Mesendoderm (in vitro differentiated cells): ENCODE measurements at regions not wholly inside any gene's neighbourhood (a gene's known extent, or its start where the extent isn't known, plus 50 kb on each side); places are given as distances from the start of the nearest gene placed in this dataset.

Experiments used
- DNase-seq: peaks from one replicate; pipeline ENCODE4 v3.0.0; 2013
- H2AK5ac ChIP-seq: 2 replicates; pipeline ENCODE4 v1.6.1; 2013; ENCODE audit warnings: low read length, inconsistent platforms
- H2BK120ac ChIP-seq: 2 replicates; pipeline ENCODE4 v1.6.1; 2013; ENCODE audit warnings: low read depth, mild to moderate bottlenecking, low read length, moderate library complexity, mixed read lengths
- H2BK15ac ChIP-seq: replicated peaks from 2 replicates; pipeline ENCODE4 v1.6.1; 2013; ENCODE audit warnings: low read depth, mild to moderate bottlenecking, moderate library complexity
- H2BK5ac ChIP-seq: 2 replicates; pipeline ENCODE4 v1.6.1; 2013; ENCODE audit warnings: low read length, inconsistent platforms
- H3K18ac ChIP-seq: 2 replicates; pipeline ENCODE4 v1.6.1; 2013; ENCODE audit warnings: mild to moderate bottlenecking, low read length, mixed read lengths
- H3K23ac ChIP-seq: one replicate; pipeline ENCODE4 v1.6.1; 2013; ENCODE audit warnings: low read length
- H3K27ac ChIP-seq: 2 replicates; pipeline ENCODE4 v1.5.1; 2013; ENCODE audit warnings: low read depth, mild to moderate bottlenecking, inconsistent platforms, low read length, moderate library complexity
- H3K27me3 ChIP-seq: 2 replicates; pipeline ENCODE4 v1.6.1; 2013; ENCODE audit warnings: low read length, control low read depth, mild to moderate bottlenecking, inconsistent platforms; ENCODE audit not compliant: insufficient read depth, poor library complexity
- H3K36me3 ChIP-seq: 2 replicates; pipeline ENCODE4 v1.6.1; 2013; ENCODE audit warnings: low read length, inconsistent platforms; ENCODE audit not compliant: control insufficient read depth, insufficient read depth
- H3K4ac ChIP-seq: one replicate; pipeline ENCODE4 v1.6.1; 2013; ENCODE audit warnings: low read depth, mild to moderate bottlenecking, low read length, moderate library complexity
- H3K4me1 ChIP-seq: 2 replicates; pipeline ENCODE4 v1.6.1; 2013; ENCODE audit warnings: low read depth, low read length, inconsistent platforms; ENCODE audit not compliant: control insufficient read depth
- H3K4me2 ChIP-seq: 2 replicates; pipeline ENCODE4 v1.6.1; 2013; ENCODE audit warnings: low read length
- H3K4me3 ChIP-seq: 2 replicates; pipeline ENCODE4 v1.5.1; 2013; ENCODE audit warnings: mild to moderate bottlenecking, low read length
- H3K56ac ChIP-seq: one replicate; pipeline ENCODE4 v1.6.1; 2013; ENCODE audit warnings: low read length
- H3K79me1 ChIP-seq: 2 replicates; pipeline ENCODE4 v1.6.1; 2013; ENCODE audit warnings: low read length, inconsistent platforms
- H3K79me2 ChIP-seq: 2 replicates; pipeline ENCODE4 v1.6.1; 2013; ENCODE audit warnings: mild to moderate bottlenecking, low read length; ENCODE audit not compliant: control insufficient read depth, insufficient read depth
- H3K9ac ChIP-seq: 2 replicates; pipeline ENCODE4 v1.6.1; 2013; ENCODE audit warnings: low read length, inconsistent platforms
- H4K5ac ChIP-seq: one replicate; pipeline ENCODE4 v1.6.1; 2013; ENCODE audit warnings: low read length
- H4K8ac ChIP-seq: one replicate; pipeline ENCODE4 v1.6.1; 2013; ENCODE audit warnings: low read depth, mild to moderate bottlenecking, control low read depth, low read length, moderate library complexity
- WGBS: extraction: QIAGEN DNeasy Blood & Tissue Kit; methylation state at CpG from one replicate; pipeline ENCODE4 v1.1.7; 2013; ENCODE audit warnings: low lambda C conversion rate, missing lambda C conversion rate; ENCODE audit not compliant: insufficient coverage; ENCODE audit errors: extremely low coverage; 5-methylcytosine and 5-hydroxymethylcytosine counted together

GRCh38 chr2:45172760-45173392 is 163.6 kb upstream of the SIX2 start:
- H3K4me2 ChIP-seq: no peak overlapping the region
- H3K18ac ChIP-seq: no peak overlapping the region
- WGBS: no CpG with 5 or more reads among the region's 2 CpGs
- H2BK5ac ChIP-seq: no peak overlapping the region
- no peaks in the 10 kb centered on the region for H3K36me3 ChIP-seq
- no peak overlapping the region for H2BK15ac ChIP-seq
- H3K4ac ChIP-seq: no peak overlapping the region
- no peaks in the 10 kb centered on the region for H3K79me1 ChIP-seq
- H4K8ac ChIP-seq: no peak overlapping the region
- H2BK120ac ChIP-seq: no peak overlapping the region
- peaks cover 35% of the 10 kb centered on the region for H3K27me3 ChIP-seq
- no peaks in the 10 kb centered on the region for H3K79me2 ChIP-seq
- no peak overlapping the region for H3K56ac ChIP-seq
- H4K5ac ChIP-seq: no peak overlapping the region
- no peak overlapping the region for H2AK5ac ChIP-seq
- H3K9ac ChIP-seq: no peak overlapping the region
- H3K27ac ChIP-seq: no peak overlapping the region
- DNase-seq: no peak
- no peak overlapping the region for H3K4me3 ChIP-seq
- H3K23ac ChIP-seq: no peak overlapping the region
- H3K4me1 ChIP-seq: no peaks in the 10 kb centered on the region

- Histone ChIP-seq H3K9ac (no peak overlapping the region), H3K4me1 (no peaks in the 10 kb centered on the region)
- WGBS: no CpG with 5 or more reads among the region's 1 CpG
Observed at GRCh38 chr2:45172142-45172541, 162.9 kb upstream of the SIX2 start.

GRCh38 chr2:45171136-45171501 is 161.9 kb upstream of the SIX2 start:
- Histone ChIP-seq H3K23ac (no peak overlapping the region), H2AK5ac (no peak overlapping the region), H3K4me3 (no peak overlapping the region), H4K8ac (no peak overlapping the region), H3K56ac (no peak overlapping the region), H3K4me1 (no peaks in the 10 kb centered on the region), H3K18ac (no peak overlapping the region), H3K4ac (no peak overlapping the region), H3K79me1 (no peaks in the 10 kb centered on the region), H2BK120ac (no peak overlapping the region), H3K27me3 (peaks cover 37% of the 10 kb centered on the region), H3K4me2 (no peak overlapping the region), H4K5ac (no peak overlapping the region), H2BK15ac (no peak overlapping the region), H3K79me2 (no peaks in the 10 kb centered on the region), H3K9ac (no peak overlapping the region), H3K27ac (no peak overlapping the region), H2BK5ac (no peak overlapping the region), H3K36me3 (no peaks in the 10 kb centered on the region)
- DNase-seq: no peak
- WGBS: no CpG with 5 or more reads among the region's 6 CpGs

More at GRCh38 chr2:45172142-45172541, 162.9 kb upstream of the SIX2 start:
- Histone ChIP-seq H2BK5ac (no peak overlapping the region), H3K4ac (no peak overlapping the region), H2BK15ac (no peak overlapping the region), H3K27me3 (peaks cover 37% of the 10 kb centered on the region), H3K4me3 (no peak overlapping the region), H3K36me3 (no peaks in the 10 kb centered on the region), H3K4me2 (no peak overlapping the region), H4K8ac (no peak overlapping the region), H4K5ac (no peak overlapping the region), H3K18ac (no peak overlapping the region), H3K27ac (no peak overlapping the region), H2AK5ac (no peak overlapping the region), H3K79me2 (no peaks in the 10 kb centered on the region), H3K23ac (no peak overlapping the region), H2BK120ac (no peak overlapping the region), H3K56ac (no peak overlapping the region), H3K79me1 (no peaks in the 10 kb centered on the region)
- no peak for DNase-seq

- Histone ChIP-seq H2BK15ac (no peak overlapping the region), H2BK5ac (no peak overlapping the region), H4K5ac (no peak overlapping the region), H3K27ac (no peak overlapping the region), H3K4me3 (no peak overlapping the region), H3K9ac (peak overlapping the region; percentile 37), H3K79me1 (no peaks in the 10 kb centered on the region), H3K4ac (no peak overlapping the region), H3K79me2 (no peaks in the 10 kb centered on the region), H3K36me3 (no peaks in the 10 kb centered on the region), H3K4me2 (peak overlapping the region; percentile 69), H3K4me1 (no peaks in the 10 kb centered on the region), H4K8ac (no peak overlapping the region), H3K27me3 (peaks cover 37% of the 10 kb centered on the region), H2AK5ac (no peak overlapping the region), H2BK120ac (no peak overlapping the region), H3K56ac (no peak overlapping the region), H3K18ac (no peak overlapping the region), H3K23ac (no peak overlapping the region)
- peak; percentile 61 for DNase-seq
- no CpG with 5 or more reads among the region's 56 CpGs for WGBS
Observed at GRCh38 chr2:45170191-45171135, 161.2 kb upstream of the SIX2 start.

- Histone ChIP-seq H3K23ac (no peak overlapping the region), H3K18ac (no peak overlapping the region), H3K79me2 (no peaks in the 10 kb centered on the region), H2BK15ac (no peak overlapping the region), H3K4me2 (peak overlapping the region; percentile 69), H2AK5ac (no peak overlapping the region), H3K9ac (peak overlapping the region; percentile 37), H2BK5ac (no peak overlapping the region), H3K4me3 (peak overlapping the region; percentile 8), H3K56ac (peak overlapping the region; percentile 68), H3K27me3 (peaks cover 37% of the 10 kb centered on the region), H3K4me1 (no peaks in the 10 kb centered on the region), H3K36me3 (no peaks in the 10 kb centered on the region), H4K5ac (no peak overlapping the region), H3K79me1 (no peaks in the 10 kb centered on the region), H4K8ac (no peak overlapping the region), H3K27ac (no peak overlapping the region), H2BK120ac (no peak overlapping the region), H3K4ac (no peak overlapping the region)
- no CpG with 5 or more reads among the region's 95 CpGs for WGBS
- DNase-seq: peak; percentile 58
Observed at GRCh38 chr2:45169339-45170190, 160.3 kb upstream of the SIX2 start.
